Stimulated activated CD4-positive, alpha-beta T cell treated with anti-CD3 and anti-CD28 coated beads, Interleukin-4, amount 100 ng/mL, for 48 hours (primary cell): ENCODE measurements at regions not wholly inside any gene's neighbourhood (a gene's known extent, or its start where the extent isn't known, plus 50 kb on each side); places are given as distances from the start of the nearest gene placed in this dataset.
"Not testable (repeated sequence)": the region's sequence is repeated elsewhere in the genome, so short reads cannot be mapped to it uniquely, and the experiment has no call there.

Experiments
- DNase-seq, 2 donors: peaks; one replicate each; pipeline ENCODE4 v3.0.0-alpha.2; 2020; ENCODE audit warnings: low read depth in 2 of 2

DNA sequence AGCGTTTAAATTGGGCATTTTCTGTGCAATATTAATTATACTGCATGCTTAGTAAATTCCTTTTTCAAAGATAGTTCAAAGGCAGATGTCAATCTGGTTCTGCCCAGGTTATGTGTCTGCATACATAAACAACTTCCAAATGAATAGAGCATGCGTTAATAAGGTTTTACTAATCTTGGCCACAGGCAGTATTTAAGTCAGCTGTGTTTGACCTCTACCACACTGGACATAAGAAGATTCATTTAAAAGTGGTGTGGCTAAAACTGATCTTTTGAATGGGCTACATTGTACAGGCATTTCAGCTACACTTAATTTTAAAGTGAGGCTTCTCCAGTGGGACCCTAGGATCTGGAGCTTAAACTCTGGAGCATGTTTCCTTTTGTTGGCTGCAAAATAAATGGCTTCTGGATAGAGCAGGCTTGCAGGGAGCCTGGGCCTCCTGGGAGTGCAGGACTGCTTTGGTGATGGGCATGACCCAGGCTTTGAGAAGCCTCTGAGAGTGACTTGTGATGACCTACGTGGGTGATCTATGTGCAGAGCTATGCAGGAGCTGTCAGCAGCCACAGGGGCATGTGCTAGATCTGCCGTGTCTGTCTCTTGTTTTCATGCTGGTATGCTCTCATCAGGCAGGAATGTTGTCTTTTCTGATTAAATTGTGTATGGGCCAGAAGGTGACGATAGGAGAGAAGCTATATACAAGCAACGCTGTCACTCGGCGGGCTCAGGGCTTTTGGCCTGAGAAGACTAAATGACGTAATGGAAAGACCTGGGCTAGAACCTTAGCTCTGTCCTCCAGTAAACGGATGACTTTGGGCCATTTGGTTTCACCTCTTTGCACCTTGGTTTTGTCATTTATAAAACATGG is 331.2 kb downstream of the QKI start:
- DNase-seq, result no peak

DNA sequence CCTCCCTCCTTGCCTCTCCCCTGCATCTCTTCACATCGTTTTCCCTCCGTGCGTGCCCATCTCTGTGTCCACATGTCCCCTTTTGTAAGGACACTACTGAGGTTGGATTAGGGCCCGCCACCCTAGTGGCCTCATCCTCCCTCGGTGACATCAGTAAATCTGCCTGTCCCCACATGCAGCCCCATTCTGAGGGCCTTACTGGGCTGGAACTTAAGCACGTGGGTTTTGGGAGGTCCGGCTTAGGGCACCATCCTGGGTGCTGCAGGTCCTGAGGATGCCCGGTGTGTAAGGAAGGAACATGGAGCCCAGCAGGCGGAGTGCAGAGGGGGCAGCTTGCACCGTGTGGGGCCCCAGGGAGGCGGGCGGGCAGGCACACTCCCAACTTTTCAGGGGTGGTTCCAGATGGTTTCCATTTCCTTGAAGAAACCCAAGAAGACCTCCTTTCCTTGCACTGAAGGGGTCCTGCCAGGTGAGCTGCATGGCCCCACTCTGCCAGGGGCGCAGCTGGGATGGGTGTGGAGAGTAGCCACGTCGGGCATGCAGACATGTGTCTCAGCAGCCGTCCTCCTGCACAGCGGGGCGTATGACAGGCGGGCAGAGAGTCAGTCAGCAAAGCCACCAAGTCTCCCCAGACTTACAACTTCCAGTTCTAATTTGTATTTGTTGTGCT is 329.9 kb downstream of the QKI start:
- DNase-seq, result no peak

DNA sequence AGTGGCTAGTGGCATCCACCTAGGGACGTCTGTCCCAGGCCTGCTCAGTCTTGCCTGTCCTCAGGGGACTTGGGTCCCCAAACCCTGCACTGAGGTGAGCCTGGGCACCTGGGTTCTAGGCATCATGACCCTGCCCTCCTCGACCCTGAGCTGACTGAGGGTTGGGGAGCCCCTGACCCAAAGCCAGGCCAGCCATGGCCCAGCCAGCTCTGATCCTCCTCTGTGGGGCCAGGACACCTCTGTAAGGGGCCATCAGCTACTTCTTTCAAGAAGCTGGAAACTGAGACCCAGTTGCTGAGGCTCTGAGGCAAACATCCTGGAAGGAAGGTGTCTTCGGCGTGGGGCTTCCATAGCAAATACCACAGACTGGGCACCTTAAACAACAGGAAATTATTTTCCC is 329.3 kb downstream of the QKI start:
- DNase-seq, result no peak

DNA sequence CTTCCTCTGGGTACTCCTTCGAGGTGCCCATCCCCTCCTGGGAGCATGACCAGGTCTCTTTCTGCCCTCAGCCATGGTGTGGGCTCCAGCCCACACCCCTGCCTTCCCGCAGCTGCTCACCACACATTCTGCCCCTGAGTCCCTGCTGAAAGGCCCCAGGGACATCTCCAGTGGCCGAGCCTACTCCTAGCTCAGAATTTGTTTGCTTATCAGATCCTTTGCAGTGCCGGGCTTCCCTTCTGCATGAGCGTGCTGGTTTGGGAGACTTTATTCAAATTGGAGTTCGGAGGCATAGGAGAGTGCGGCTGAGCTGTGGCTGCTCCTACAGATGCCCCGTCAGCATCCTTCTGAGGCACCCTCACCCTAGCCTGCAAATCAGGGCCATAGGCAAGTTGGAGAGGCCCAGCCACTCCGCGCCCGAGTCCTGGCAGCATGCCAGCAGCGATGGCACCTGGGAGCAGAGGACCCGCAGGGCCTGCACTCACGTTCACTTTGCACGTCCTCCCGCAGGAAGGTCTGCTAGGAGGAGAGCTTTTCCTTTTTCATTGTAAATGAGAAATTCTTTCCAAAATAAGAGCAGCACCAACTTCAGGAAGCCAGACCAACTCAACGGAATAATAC is 327.3 kb downstream of the QKI start:
- no peak for DNase-seq

DNA sequence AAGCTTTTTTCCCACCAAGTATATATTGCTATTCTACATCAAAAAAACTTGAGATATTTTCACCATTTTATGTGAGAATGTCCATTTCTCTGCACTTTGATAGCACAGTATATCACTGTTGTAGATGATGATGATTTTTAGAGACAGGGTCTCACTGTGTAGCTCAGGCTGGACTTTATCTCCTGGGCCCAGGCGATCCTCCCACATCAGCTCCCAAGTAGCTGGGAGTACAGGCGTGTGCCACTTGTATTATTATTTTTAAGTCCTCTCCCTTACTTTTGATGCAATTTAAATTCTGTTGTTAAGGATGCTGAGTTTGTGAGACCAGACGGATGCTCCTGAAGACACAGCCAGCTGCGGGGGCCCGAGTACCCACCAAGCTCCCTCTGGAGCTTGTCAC is 326.8 kb downstream of the QKI start:
- DNase-seq, result no peak

DNA sequence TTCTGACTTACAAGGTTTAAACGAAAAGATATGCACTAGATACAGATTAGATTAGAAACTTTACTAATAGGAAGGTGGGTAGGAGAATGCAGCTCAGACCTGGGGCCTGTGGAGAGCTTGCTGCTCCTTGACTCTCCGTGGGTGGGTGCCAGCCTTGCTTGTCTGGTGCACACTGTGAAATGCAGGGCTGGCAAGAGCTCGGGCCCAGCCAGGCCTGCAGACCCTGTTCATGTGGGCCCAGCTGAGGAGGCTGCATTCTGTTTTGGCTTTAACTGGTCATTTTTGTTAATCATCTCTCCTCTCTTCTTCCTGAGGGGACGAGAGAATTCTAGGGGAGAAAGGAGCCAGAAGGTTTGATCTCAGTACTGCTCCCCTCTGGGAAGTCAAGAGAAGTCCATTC is 325.4 kb downstream of the QKI start:
- DNase-seq, result no peak

DNA sequence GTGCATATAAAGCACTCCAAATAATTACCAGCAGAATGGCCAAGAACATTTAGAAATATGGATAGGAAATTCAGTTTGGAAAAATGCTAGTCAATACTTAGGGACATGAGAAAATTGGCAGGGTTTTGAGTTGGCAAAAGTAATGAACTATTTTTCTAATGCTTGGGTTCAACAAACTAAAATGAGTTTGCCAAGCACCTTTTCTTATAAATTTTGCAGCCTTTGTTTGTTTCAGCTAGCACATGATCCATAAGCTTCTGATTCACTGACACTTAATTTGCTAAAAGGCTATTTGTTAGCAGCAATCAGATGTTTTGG is 324.8 kb downstream of the QKI start:
- no peak for DNase-seq

DNA sequence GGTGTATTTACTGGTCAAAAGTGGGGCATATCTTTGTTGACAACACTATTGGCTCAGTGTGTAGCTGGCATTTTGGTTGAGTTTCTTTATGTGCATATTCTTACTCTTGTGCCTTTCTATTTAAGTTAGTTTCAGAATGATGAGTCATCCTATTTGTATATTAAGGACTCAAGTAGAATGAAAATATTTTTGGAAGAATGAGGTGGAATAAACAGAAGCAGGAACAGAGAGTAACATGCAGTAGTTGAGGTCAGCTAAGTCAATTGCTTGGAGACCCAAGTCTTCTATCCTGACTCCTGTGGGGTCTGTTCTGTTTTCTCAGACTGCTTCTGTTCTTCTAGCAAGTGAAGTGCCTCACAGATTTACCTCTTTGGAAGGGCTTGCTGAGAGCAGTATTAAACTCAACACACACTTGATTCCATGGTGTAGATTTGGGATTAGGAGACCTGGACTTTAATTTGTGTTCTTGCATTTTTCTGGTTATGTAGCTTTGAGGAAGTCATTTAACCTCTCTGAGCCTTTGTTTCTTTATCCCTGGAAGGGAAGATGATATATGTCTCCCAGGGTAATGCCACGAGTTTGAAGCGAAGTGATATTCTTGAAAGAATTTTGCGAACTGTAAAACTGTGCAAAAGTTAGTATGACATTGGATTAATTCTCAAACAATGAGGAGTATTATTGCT is 324.3 kb downstream of the QKI start:
- DNase-seq, result no peak

DNA sequence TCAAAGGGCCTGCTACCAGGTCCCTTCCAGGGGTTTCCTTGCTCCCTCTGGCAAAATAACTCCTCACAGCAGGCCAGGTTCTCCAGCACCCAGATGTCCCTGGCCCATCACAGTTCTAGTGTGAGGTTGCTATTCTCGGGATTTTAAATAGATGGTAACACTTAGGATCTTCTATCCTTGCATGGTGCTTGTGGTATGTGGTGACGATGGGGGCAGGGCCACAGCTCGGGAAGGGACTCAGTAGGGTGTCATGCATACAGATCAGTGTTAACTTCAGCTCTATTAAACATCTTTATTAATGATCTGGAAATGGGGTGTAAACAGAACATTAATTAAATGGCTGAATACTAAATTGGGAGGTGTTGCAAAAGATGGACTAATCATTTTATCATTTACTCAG is 323.8 kb downstream of the QKI start:
- DNase-seq, result no peak

DNA sequence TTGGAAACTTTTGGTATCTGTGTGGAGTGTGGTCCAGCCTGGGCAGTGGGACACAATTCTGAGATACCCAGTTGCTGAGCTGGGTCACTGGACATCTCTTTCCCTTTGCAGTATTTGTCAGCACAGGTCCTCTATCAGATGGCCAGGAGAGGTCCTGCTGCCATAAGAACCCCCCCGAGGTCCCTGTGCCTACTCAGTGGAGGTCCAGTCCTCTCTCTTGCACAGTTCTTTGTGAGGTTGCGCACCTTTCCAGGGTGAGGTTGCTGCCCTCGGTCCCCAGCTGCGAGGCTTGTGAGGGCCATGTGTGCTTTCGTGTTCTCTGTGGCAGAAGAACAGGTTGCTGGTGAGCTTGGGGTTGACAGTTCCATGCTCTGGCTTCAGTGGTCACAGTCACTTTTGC is 320.6 kb downstream of the QKI start:
- no peak for DNase-seq

DNA sequence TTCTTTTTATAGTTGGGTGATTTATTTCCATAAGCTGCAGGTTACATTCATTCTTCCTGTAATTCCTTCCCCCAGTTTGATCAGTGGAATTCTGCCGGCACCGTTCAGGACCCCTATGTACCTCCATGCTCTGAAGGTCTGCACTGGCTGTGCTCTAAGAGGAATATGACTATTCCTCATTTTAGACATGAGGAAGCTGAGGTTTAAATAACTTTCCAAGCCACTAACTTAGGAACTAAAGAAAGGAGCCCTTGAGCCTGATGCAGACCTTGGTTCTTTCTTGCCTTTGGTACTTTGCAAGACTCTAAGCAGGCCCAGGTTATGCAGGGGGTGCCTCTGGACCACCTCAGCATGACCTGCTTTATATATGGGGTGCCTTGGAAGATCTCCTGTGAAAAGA is 318.5 kb downstream of the QKI start:
- DNase-seq, result no peak

DNA sequence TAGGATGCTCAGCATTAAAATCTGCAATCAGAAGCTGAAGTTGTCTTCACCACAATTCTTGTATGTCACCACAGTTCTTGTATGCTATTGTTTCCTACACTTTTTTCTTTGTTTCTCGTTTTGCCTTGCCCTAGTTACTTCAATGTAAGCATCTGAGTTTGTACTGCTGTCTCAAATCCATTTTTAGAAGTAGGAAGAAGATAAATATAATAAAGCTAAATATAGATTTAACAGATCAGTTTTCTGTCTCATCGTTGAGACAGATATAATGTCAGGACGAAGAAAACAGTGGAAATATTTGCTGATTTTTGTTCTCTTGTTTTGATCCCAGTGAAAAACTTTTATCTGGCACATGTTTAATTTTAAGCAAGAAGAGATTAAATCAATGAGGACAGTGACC is 318.0 kb downstream of the QKI start:
- DNase-seq, result no peak

DNA sequence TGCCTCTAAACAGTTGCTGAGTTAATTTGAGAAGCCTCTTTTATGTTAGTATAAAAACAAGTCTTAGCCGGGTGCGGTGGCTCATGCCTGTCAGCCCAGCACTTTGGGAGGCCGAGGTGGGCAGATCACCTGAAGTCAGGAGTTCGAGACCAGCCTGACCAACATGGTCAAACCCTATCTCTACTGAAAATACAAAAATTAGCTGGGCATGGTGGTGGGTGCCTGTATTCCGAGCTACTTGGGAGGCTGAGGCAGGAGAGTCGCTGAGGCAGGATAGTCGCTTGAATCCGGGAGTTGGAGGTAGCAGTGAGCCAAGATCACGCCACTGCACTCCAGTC is 317.5 kb downstream of the QKI start:
- DNase-seq, result not testable (repeated sequence)

DNA sequence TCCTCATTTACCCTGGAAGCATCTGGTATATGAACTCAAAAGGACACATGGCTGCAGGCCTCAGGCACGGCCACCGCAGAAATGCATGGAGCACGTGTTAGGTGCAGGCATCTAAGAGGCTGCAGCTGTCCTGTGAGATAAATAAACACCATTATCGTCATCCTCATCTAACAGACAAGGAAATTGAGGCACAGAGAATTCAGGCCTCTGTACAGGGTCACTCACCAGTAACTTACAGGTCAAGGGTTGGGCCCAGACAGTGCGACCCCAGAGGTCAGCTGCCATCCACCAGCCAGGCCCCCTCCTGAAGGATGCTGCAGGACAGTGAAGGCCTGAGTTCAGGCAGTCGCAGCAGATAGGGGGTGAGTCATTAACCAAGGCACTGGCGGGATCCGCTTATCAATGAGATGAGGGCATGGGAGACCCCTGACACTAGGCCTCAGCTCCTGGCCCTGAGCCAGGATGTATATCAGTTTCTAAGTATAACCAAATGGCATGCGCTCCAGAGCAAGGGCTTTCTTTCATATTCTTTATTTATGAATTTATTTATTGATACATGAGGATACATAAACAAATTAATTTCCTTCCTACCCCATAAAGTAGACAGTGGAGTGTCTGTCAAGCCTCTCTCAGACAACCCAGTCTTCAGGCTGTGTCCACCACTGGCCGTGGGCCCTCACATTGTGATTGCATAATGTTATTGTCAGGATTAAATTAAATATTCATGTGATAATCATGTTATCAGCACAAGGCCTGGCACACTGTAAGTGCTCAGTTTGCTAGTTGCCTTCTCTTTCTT is 316.9 kb downstream of the QKI start:
- no peak for DNase-seq

DNA sequence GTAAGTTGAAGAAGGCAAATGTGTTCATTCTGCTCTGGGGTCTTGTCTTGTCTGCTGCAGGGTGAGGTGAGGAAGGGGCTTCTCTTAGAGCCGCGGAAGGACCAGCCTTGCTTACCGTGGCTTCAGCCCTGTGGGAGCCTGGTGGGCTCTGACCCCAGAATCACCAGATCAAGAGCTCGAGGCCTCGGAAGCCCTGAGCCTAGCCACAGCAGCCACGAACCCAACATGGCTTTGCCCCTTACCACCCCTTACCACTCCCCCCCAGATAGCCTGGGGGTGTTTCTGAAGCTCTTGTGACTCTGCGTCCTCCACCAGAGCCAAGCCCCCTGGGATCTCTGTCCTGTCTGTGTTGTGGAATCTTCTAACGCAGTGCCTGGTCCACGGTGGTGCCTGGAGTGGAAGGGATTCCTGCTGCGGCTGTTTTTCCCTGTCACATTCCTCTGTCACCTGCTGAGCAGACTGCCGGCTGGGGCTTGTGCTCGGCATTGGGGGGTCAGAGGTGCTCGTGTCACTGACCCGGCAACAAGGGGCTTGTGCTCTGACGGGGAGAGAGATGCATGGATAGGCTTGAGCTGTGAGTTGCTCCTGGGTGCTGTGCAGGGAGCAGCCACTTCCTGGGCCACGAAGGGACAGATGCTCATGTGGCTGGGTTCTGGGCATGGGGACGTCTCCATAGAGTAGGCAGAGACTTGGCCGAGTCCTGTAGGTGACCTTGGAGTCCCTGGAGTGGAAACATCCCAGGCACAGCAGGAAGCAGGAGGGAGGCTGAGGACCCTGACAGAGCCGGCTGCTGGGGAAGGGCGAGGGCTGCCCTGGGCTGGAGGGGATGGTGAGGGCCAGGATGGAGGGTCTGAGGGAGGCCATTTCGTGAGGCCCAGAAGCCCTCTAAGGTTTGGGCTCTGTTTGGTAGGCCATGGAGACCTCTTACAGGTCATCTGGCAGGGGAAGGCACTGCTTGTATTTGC is 316.0 kb downstream of the QKI start:
- no peak for DNase-seq

DNA sequence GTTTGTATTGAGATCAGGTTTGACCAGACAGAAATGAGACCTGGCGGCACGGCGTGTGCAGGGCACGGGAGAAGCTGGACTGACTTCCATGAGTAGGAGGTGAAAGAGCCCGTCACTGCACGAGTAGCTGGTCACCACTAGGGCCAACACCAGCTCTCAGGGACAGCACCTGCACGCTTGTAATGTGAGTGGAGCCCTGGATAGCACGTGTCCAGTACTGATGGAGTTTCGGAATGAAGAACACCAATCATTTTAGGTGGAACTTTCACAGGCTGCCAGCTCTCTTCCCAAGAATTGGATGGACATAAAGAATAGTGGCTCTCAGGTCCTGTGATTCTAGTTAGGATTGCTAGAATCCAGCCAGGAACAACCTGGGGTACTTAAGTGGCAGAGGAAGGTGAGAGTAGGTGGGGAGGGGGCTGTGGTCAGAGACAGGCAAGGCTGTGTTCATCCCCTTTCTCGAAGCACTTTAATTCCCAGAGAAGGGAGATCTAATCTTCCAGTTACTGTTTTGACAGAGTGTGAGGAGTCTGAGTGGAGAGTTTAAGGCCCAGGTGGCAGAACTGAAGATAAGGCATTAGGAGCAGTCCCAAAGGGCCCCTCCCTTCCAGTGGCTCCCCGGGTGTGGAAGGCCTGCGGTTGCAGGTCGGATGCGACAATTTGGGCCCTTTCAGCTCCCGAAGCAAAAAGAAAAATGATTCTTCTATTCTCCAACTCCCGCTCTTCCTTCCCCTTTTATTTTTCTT is 314.8 kb downstream of the QKI start:
- no peak for DNase-seq

DNA sequence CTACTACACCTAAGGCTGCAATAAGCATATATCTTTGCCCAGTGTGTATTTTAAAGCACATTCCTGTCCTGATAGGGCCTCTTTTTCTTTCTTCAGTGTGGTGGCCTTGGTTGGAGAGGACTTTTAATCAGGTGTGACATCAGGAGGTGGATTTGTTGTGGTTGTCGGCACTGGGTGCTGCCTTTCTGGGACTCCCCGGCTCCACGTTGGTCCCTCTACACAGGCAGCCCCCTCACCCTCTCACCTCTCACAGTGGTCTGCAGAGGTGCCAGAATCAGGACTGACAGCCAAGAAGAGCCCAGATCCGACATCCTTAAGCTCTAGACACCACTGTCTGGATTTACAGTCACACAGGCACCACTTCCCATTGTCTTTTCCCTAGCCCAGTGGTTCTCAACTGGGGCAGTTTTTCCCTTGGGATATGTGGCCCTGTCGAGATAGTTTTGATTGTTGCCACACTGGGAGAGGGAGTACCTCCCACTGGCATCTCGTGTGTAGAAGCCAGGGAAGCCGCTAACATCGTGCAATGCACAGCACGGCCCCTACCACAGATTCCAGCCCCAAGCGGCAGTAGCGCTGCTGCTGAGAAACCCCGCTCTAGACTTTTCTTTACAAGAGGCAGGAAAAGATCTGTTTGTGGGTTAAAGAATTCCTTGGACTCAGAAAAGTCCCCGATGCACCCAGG is 314.1 kb downstream of the QKI start:
- DNase-seq, result no peak

DNA sequence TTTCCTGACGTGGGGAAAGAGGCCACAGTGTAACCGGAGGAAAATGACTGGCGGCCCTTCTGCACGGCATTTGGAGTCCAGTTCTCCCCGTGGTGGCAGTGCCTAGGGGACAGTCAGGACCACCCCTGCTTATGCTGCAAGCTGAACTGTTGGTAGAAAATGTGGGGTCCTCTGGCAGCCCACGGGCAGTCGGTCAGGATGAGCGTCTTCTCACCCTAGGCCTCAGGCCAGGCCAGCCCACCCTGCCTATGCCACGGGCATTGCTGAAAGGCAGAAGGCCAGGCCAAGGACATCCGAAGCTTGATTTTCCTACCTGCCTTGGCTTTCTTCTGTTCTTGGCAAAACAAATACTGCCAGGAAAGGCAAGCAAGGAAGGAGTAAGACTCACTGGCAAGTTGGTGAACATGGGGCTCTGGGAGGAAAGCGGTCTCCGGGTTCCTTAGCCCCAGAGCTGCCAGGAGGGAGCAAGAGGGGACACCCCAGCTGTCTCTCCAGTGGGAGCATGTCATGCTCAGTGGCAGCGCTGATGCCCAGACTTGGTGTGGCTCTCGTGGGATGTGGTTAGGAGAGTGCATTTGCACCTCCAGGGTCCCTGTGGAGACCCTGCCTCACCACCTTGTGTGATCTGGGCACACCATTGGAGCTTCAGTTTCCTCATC is 311.6 kb downstream of the QKI start:
- no peak for DNase-seq
